Stimulated activated CD8-positive, alpha-beta memory T cell treated with anti-CD3 and anti-CD28 coated beads, Interleukin-2, amount 100 ng/mL, for 1 hour (primary cell): ENCODE measurements at regions not wholly inside any gene's neighbourhood (a gene's known extent, or its start where the extent isn't known, plus 50 kb on each side); places are given as distances from the start of the nearest gene placed in this dataset.

Experiments
- DNase-seq, 2 donors: peaks; one replicate each; pipeline ENCODE4 v3.0.0-alpha.2; 2020; ENCODE audit warnings: low read depth in 2 of 2

- DNase-seq, result no peak
Observed at GRCh38 chr5:14983666-14984441, 112.3 kb upstream of the ANKH start.

DNA sequence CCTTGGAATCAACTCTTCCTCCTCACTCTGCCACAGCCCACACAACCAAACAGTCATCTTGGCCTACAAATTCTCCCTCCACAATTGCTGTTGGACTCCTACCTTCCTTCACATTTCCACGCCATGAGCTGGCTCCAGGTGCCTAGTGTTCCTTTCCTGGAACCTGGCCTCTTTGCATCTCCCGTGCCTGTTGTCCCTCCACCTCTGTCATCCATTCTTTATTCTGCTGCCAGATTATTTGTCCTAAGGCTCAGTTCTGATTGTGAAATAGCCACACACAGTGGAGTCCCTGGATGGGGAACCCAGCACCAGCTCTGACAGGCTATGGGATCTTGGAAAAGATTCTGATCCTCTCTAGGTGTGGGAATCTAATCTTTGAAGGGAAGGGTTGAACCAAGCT is 109.1 kb upstream of the ANKH start:
- DNase-seq, result no peak

GRCh38 chr5:14977058-14977685 is 105.6 kb upstream of the ANKH start:
- DNase-seq, result no peak

DNA sequence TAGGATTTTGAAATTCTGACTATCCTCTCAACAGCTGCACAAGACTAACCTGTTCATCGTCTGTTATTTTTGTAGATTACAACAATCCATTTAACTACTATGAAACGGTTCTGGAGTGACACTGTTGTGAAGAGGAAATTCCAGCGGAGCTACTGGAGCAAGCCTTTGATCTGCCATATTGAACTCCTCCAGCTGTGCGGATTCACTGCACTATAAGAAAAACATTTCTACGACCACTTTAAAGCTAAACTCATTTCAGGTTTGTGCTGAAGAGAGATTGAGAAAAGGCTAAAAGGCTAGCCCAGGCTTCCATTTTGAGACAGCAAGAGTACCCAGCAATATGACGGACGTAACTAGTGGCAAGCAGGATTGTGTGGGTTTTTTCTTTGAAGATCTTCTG is 104.9 kb upstream of the ANKH start:
- no peak for DNase-seq

- no peak for DNase-seq
Observed at GRCh38 chr5:14971873-14972272, 100.3 kb upstream of the ANKH start.

DNA sequence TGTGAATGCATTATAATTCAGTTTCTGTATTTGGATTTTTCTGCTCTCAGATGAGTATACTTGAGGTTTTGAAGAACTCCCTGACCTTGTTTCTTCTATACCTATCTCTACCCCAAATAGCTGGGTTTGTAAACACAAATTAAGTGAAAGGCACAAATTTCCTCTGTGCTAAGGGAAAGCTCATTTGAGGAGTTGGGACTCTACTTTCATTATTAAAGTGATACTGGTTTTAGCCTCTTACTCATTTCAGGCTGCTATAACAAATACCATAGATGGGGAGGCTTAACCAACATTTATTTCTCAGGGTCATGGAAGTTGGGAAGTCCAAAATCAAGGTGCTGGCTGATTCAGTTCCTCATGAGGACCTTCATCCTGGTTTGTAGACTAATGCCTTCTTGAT is 97.2 kb upstream of the ANKH start:
- DNase-seq, result no peak

GRCh38 chr5:14967166-14967565 is 95.6 kb upstream of the ANKH start:
- DNase-seq, result no peak

DNA sequence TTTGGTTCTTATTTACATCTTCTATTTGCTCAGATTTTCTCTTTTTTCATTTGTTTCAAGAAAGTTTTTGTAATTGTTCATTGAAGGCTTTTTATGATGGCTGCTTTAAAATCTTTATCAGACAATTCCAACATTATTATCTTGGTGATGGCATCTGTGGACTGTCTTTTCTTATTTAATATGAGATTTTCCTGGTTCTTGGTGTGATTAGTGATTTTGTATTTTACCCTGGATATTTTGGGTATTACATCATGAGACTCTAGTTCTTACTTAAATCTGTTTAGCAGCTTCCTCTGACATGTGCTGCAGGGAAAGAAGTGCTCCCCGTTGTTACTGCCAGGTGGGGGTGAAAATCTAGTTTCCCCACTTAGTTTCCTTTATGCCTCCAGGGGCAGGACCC is 94.2 kb upstream of the ANKH start:
- DNase-seq, result no peak

GRCh38 chr5:14962604-14963003 is 91.0 kb upstream of the ANKH start:
- DNase-seq, result no peak

- DNase-seq, result no peak
Observed at GRCh38 chr5:14960120-14960462, 88.5 kb upstream of the ANKH start.

DNA sequence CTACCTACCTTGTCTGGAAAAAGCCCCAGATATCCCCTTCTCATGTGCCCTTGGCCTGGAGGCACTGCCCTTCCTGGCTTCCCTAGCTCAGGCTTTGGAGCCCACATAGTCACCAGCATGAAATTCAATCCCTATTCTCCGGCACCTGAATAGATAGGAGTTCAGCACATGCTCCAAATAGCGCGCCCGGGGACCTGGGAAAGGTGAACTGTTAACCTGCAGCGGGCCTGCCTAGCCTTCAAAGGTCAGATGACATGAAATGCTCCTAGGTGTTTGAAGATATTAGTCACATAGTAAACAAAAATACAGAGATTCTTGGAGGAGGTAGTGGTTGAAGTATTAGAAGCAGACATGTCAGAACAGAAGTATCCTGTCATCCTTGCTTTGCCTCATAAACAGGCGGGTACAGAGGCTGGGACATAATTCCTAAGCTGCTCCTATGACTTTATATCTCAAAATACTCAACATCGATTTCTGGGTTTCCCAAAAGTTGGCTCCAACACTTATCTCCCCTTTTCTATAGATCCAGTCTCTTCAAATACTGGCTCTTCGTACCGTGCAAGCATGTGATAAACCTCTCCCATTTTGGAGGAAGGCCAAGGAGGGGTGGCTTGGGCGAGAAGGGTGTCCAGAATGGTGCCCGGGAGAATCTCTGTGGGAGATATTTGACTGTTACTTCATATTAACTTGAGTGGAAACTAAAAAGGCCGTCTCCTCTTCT is 88.0 kb upstream of the ANKH start:
- DNase-seq, result no peak

GRCh38 chr5:14958188-14958587 is 86.6 kb upstream of the ANKH start:
- DNase-seq, result no peak

GRCh38 chr5:14956423-14957046 is 85.0 kb upstream of the ANKH start:
- no peak for DNase-seq

DNA sequence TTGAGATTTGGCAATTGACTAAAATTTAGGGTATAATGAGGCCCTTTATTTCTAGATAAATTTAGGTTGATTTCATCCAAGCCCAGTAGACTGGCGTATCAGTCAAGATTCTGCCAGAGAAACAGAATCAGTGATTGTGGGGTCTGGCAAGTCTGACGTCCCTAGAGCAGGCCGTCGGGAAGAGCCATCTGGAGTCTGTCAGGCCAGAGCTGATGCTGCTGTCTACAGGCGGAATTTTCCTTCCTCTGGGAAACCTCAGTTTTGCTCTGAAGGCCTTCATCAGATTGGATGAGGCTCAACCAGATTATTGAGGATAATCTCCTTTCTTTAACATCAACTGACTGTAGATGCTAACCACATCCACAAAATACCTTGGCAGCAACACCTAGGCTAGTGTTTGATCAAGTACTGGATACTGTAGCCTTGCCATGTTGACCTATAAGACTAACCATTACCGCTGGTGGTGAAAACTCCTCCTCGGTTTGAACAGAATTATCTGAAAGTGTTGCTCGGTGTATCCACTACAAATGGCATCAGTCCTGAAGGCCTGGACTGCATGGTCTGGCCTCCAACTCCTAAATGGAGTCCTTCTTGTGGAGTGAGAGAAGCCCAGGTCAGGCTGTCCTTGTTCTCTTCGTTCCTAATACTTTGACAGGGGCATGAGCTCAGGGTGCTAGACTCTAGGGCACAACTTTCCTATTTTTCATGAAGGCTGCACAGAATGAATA is 83.2 kb upstream of the ANKH start:
- no peak for DNase-seq

DNA sequence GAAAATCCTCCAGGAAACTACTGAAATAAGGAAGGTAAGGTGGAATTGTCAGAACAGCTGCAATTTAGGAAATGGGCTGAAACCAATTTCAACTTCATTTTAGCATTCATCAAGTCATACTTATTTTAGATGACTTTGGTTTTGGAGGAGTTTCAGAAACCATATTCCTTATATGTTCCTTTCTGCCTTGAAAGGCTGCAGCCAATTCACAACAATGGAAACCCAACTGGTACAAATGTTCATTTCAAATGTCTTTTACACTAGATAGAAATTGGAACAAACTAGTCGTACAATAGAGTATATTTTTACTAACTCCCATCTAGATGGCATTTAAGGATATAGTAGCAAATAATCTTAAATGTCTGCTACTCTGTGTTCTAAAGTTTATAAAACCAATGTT is 82.6 kb upstream of the ANKH start:
- no peak for DNase-seq

GRCh38 chr5:14953075-14953607 is 81.6 kb upstream of the ANKH start:
- no peak for DNase-seq

GRCh38 chr5:14948383-14948782 is 76.8 kb upstream of the ANKH start:
- DNase-seq, result no peak

GRCh38 chr5:14946815-14947620 is 75.4 kb upstream of the ANKH start:
- DNase-seq, result no peak

DNA sequence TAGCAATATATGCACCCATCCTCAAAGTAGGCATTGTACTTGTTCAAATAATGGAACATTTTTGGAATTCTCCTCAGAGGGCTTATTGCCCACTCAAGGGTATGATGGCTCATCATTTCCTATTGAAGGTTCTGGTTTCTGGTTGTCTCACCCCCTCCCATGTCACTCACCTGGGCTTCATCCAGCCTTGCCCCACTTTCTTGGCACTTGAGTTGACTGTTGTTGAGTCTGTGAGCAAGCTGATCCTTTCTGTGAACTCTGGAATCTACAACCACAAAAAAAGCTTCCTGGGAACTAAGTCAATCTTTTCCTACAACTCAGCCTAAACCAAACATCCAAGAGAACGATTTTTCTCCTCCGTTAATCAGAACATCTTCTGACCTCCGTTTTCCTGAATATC is 73.9 kb upstream of the ANKH start:
- no peak for DNase-seq

DNA sequence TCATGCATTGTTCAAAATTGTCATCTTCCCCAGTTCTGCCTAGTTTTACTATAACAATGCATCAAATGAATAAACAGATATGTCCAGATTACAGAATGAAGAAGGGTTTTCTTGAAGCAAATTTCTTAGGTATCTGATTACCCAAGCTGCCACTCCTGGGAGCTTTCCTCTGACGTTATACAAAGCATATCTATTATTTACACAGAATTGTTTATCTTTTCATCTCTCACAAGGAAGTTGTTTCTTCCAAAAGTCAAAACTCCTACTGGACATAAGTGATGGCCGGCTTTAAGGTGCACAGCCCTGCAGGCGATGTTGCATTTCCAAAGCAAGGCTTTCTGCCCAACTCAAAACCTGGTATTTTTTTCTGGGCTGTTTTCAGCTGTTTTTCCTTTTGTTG is 73.4 kb upstream of the ANKH start:
- DNase-seq, result no peak

- DNase-seq, result no peak
Observed at GRCh38 chr5:14944350-14944739, 72.8 kb upstream of the ANKH start.
